ENCODE measurements at regions not wholly inside any gene's neighbourhood (a gene's known extent, or its start where the extent isn't known, plus 50 kb on each side); places are given as distances from the start of the nearest gene placed in this dataset.
"Not testable (repeated sequence)": the region's sequence is repeated elsewhere in the genome, so short reads cannot be mapped to it uniquely, and the experiment has no call there.

- DNase-seq (ENCODE audit: low read depth, low spot score), result no peak
- no peak for TF ChIP-seq CTCF (IDR thresholded peaks at IDR 0.05; ENCODE audit: insufficient read depth, low read length, missing control alignments)
These were observed 87.7 kb upstream of the MAGI3 start for GRCh38 chr1:113302636-113303035.

GRCh38 chr1:113303267-113303666, 87.0 kb upstream of the MAGI3 start:
- no peak for TF ChIP-seq CTCF (IDR thresholded peaks at IDR 0.05; ENCODE audit: insufficient read depth, low read length, missing control alignments)
- H3K4me3 ChIP-seq (ENCODE audit: low read depth, low read length), result no peak overlapping the region
- DNase-seq (ENCODE audit: low read depth, low spot score), result no peak
- ChIA-PET POLR2A (no interaction called here), CTCF (interaction anchor here (1.0 kb wide), 1 partner anchor 23 kb away, joined by 3 read pairs; no protein-coding TSS in a partner anchor)

More at GRCh38 chr1:113302636-113303035, 87.7 kb upstream of the MAGI3 start:
- CTCF ChIA-PET, result no interaction called here
- H3K4me3 ChIP-seq (ENCODE audit: low read depth, low read length), result no peak overlapping the region
- POLR2A ChIA-PET, result no interaction called here

GRCh38 chr1:113305029-113305428, 85.3 kb upstream of the MAGI3 start:
- CTCF ChIA-PET; DNase-seq (ENCODE audit: low read depth, low spot score); H3K4me3 ChIP-seq (ENCODE audit: low read depth, low read length); POLR2A ChIA-PET: not testable (repeated sequence)

- no peak overlapping the region for H3K4me3 ChIP-seq (ENCODE audit: low read depth, low read length)
- no peak for TF ChIP-seq CTCF (IDR thresholded peaks at IDR 0.05; ENCODE audit: insufficient read depth, low read length, missing control alignments)
- no peak for DNase-seq (ENCODE audit: low read depth, low spot score)
- POLR2A ChIA-PET, result interaction anchor here (0.7 kb wide), 1 partner anchor 80 kb away, joined by 3 read pairs; no protein-coding TSS in a partner anchor
- CTCF ChIA-PET, result no interaction called here
These were observed 82.4 kb upstream of the MAGI3 start for GRCh38 chr1:113307771-113308445.

- DNase-seq (ENCODE audit: low read depth, low spot score); H3K4me3 ChIP-seq (ENCODE audit: low read depth, low read length); POLR2A ChIA-PET; CTCF ChIA-PET: not testable (repeated sequence)
These were observed 77.7 kb upstream of the MAGI3 start for GRCh38 chr1:113312651-113313050.

- POLR2A ChIA-PET, result no interaction called here
- H3K4me3 ChIP-seq (ENCODE audit: low read depth, low read length), result no peak overlapping the region
- CTCF ChIA-PET, result no interaction called here
- TF ChIP-seq CTCF (IDR thresholded peaks at IDR 0.05; ENCODE audit: insufficient read depth, low read length, missing control alignments), result no peak
- no peak for DNase-seq (ENCODE audit: low read depth, low spot score)
These were observed 75.7 kb upstream of the MAGI3 start for GRCh38 chr1:113314600-113314999.

GRCh38 chr1:113320272-113320671, 70.0 kb upstream of the MAGI3 start:
- no peak overlapping the region for H3K4me3 ChIP-seq (ENCODE audit: low read depth, low read length)
- CTCF ChIA-PET, result no interaction called here
- no peak for TF ChIP-seq CTCF (IDR thresholded peaks at IDR 0.05; ENCODE audit: insufficient read depth, low read length, missing control alignments)
- POLR2A ChIA-PET, result no interaction called here
- no peak for DNase-seq (ENCODE audit: low read depth, low spot score)

Data from AG04449 (cell line).